ENCODE measurements at regions not wholly inside any gene's neighbourhood (a gene's known extent, or its start where the extent isn't known, plus 50 kb on each side); places are given as distances from the start of the nearest gene placed in this dataset.

DNA sequence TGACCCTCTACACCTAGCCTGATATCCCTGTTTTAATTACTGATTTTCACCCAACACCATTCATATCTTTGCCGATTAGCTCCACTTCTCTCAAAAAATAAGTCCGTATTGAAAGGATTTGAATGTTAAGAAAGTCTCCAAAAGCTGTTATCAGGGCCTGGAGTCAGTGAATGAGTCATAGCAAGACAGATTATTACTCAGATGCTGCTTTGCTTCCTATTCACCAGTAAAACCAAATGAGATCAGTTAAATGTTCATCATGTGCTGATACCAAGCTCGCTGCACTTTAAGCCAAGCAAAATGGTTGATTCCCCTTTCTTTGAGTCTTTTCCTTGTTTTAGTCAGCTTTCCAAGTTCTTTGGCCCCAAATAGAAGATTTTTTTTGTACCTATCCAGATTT, 228.4 kb downstream of the FAT3 start:
- TF ChIP-seq, protein P1, sequence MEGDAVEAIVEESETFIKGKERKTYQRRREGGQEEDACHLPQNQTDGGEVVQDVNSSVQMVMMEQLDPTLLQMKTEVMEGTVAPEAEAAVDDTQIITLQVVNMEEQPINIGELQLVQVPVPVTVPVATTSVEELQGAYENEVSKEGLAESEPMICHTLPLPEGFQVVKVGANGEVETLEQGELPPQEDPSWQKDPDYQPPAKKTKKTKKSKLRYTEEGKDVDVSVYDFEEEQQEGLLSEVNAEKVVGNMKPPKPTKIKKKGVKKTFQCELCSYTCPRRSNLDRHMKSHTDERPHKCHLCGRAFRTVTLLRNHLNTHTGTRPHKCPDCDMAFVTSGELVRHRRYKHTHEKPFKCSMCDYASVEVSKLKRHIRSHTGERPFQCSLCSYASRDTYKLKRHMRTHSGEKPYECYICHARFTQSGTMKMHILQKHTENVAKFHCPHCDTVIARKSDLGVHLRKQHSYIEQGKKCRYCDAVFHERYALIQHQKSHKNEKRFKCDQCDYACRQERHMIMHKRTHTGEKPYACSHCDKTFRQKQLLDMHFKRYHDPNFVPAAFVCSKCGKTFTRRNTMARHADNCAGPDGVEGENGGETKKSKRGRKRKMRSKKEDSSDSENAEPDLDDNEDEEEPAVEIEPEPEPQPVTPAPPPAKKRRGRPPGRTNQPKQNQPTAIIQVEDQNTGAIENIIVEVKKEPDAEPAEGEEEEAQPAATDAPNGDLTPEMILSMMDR (IDR thresholded peaks at IDR 0.05): no peak
- TF ChIP-seq POLR2A (IDR thresholded peaks at IDR 0.05) (no peak), POLR2AphosphoS5 (IDR thresholded peaks at IDR 0.05) (no peak), EP300 (IDR thresholded peaks at IDR 0.05; ENCODE audit: low read depth) (no peak)

Data from transverse colon (tissue), 4 donors.